ENCODE measurements at regions not wholly inside any gene's neighbourhood (a gene's known extent, or its start where the extent isn't known, plus 50 kb on each side); places are given as distances from the start of the nearest gene placed in this dataset.

DNA sequence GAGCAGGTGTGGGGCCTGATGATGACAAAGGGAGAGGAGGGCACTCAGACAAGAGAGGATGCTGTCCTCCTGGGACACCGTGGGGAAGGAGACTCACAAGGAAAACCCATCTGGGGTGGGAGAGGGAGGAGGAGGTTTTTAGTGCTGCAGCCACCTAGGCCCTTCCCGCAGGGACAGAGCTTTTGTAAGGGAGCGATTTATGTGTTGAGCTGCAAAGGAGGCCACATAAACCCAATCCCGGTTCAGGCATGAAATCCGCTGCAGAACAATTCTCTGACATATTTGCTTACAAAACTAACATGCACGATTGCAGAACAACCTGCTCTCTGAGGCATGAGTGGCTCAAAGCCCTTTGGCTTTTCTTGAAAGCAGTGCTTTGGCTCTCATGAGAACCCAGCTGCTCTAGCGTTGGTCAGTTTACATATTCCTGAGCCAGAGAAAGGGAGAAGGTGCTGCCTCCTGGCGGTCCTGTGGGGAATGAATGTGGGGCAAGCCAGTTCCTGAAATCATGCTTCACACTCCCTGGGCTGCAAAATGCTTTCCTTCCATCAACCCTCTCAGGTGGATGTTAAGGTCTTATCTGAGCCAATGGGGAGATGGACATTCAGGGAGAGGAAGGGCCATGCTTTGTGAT, 122.4 kb upstream of the NLRP1 start:
- TF ChIP-seq, protein P1, sequence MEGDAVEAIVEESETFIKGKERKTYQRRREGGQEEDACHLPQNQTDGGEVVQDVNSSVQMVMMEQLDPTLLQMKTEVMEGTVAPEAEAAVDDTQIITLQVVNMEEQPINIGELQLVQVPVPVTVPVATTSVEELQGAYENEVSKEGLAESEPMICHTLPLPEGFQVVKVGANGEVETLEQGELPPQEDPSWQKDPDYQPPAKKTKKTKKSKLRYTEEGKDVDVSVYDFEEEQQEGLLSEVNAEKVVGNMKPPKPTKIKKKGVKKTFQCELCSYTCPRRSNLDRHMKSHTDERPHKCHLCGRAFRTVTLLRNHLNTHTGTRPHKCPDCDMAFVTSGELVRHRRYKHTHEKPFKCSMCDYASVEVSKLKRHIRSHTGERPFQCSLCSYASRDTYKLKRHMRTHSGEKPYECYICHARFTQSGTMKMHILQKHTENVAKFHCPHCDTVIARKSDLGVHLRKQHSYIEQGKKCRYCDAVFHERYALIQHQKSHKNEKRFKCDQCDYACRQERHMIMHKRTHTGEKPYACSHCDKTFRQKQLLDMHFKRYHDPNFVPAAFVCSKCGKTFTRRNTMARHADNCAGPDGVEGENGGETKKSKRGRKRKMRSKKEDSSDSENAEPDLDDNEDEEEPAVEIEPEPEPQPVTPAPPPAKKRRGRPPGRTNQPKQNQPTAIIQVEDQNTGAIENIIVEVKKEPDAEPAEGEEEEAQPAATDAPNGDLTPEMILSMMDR (IDR thresholded peaks at IDR 0.05; ENCODE audit: extremely low read depth, low read depth, low read length): peak; percentile 93
- Histone ChIP-seq H3K27me3 (ENCODE audit: insufficient read depth, low read length) (peaks cover 14% of the 10 kb centered on the region), H3K79me2 (ENCODE audit: insufficient read depth, low read length) (no peaks in the 10 kb centered on the region), H3K27ac (ENCODE audit: low read depth, low read length) (no peak overlapping the region), H3K9me3 (ENCODE audit: low read depth, low read length) (no peaks in the 10 kb centered on the region), H3K36me3 (ENCODE audit: insufficient read depth, low read length) (no peaks in the 10 kb centered on the region), H4K20me1 (ENCODE audit: insufficient read depth, low read length) (no peaks in the 10 kb centered on the region), H3K4me2 (ENCODE audit: insufficient read depth, low read length) (no peak overlapping the region), H3K4me1 (ENCODE audit: insufficient read depth, low read length) (no peaks in the 10 kb centered on the region), H2AFZ (ENCODE audit: low read length) (no peak overlapping the region), H3K4me3 (ENCODE audit: insufficient read depth, low read length) (no peak overlapping the region)
- peak; percentile 90 for DNase-seq (ENCODE audit: insufficient read length, low spot score, missing footprints)

DNA sequence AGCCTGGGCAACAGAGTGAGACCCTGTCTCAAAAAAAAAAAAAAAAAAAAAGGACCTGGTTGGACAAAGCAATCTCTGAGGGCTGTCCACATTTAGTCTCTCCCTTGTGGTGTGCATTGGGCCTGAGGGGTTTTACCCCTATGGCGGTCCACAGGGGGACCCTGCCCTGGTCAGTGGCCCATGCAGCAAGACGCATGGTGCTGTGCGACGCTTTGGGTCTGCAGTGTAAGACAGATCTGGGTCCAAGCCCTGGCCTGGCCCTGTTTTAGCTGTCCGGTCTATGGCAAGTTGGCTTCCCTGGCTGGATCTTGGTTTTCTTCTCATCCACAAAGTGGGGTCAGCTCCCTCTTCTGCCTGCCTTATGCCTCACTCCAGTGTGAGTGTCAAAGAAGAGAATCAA, 123.2 kb upstream of the NLRP1 start:
- Histone ChIP-seq H3K79me2 (ENCODE audit: insufficient read depth, low read length) (no peaks in the 10 kb centered on the region), H2AFZ (ENCODE audit: low read length) (no peak overlapping the region), H3K9me3 (ENCODE audit: low read depth, low read length) (no peaks in the 10 kb centered on the region), H3K36me3 (ENCODE audit: insufficient read depth, low read length) (no peaks in the 10 kb centered on the region), H4K20me1 (ENCODE audit: insufficient read depth, low read length) (no peaks in the 10 kb centered on the region), H3K27ac (ENCODE audit: low read depth, low read length) (no peak overlapping the region), H3K4me1 (ENCODE audit: insufficient read depth, low read length) (no peaks in the 10 kb centered on the region), H3K4me2 (ENCODE audit: insufficient read depth, low read length) (no peak overlapping the region), H3K27me3 (ENCODE audit: insufficient read depth, low read length) (peaks cover 19% of the 10 kb centered on the region), H3K4me3 (ENCODE audit: insufficient read depth, low read length) (no peak overlapping the region)
- no peak for DNase-seq (ENCODE audit: insufficient read length, low spot score, missing footprints)
- TF ChIP-seq, protein P1 (IDR thresholded peaks at IDR 0.05; ENCODE audit: extremely low read depth, low read depth, low read length): no peak

DNA sequence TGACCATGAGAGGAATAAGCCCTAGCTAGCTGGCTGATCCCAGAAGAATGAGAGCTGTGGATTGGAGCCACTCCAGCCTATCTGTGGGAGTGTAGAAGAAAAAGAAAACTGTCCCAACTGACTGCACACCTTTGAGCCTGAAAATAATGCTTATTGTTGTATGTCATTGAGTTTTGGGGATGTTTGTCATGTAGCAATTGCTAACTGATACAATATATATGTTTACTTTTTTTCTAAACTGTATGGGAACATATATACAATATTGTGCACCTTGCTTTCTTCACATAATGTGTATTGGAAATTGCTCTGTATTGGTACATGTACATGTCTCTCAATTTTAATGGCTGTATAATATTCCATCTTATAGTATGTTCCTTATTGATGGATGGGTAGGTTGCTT, 124.0 kb upstream of the NLRP1 start:
- Histone ChIP-seq H3K27ac (ENCODE audit: low read depth, low read length) (no peak overlapping the region), H2AFZ (ENCODE audit: low read length) (no peak overlapping the region), H3K79me2 (ENCODE audit: insufficient read depth, low read length) (no peaks in the 10 kb centered on the region), H3K4me1 (ENCODE audit: insufficient read depth, low read length) (no peaks in the 10 kb centered on the region), H3K9me3 (ENCODE audit: low read depth, low read length) (no peaks in the 10 kb centered on the region), H3K36me3 (ENCODE audit: insufficient read depth, low read length) (no peaks in the 10 kb centered on the region), H3K4me2 (ENCODE audit: insufficient read depth, low read length) (no peak overlapping the region), H3K27me3 (ENCODE audit: insufficient read depth, low read length) (peaks cover 27% of the 10 kb centered on the region), H4K20me1 (ENCODE audit: insufficient read depth, low read length) (no peaks in the 10 kb centered on the region), H3K4me3 (ENCODE audit: insufficient read depth, low read length) (no peak overlapping the region)
- no peak for DNase-seq (ENCODE audit: insufficient read length, low spot score, missing footprints)
- TF ChIP-seq, protein P1 (IDR thresholded peaks at IDR 0.05; ENCODE audit: extremely low read depth, low read depth, low read length): no peak

DNA sequence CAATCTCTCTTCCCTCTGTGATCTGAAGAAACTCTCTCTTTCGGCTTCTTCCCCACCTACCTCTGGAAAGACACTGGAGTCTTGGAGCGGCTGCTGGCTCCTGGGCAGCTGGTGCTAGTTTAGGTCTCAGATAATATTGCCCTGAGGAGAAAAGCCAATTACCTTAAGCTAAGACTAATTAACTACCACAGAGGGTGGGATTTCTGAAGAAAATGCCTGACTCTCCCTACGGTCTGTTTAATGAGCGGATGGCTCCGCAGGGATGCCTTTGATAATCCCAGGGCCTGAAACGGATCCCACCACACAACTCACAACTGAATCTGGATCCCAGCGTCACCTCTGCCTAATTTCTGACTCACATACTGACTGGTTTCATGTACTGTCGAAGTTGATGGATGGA, 127.0 kb upstream of the NLRP1 start:
- Histone ChIP-seq H3K9me3 (ENCODE audit: low read depth, low read length) (no peaks in the 10 kb centered on the region), H3K4me3 (ENCODE audit: insufficient read depth, low read length) (no peak overlapping the region), H3K4me2 (ENCODE audit: insufficient read depth, low read length) (no peak overlapping the region), H4K20me1 (ENCODE audit: insufficient read depth, low read length) (no peaks in the 10 kb centered on the region), H3K27ac (ENCODE audit: low read depth, low read length) (no peak overlapping the region), H3K36me3 (ENCODE audit: insufficient read depth, low read length) (no peaks in the 10 kb centered on the region), H3K27me3 (ENCODE audit: insufficient read depth, low read length) (peaks cover 29% of the 10 kb centered on the region), H2AFZ (ENCODE audit: low read length) (no peak overlapping the region), H3K4me1 (ENCODE audit: insufficient read depth, low read length) (no peaks in the 10 kb centered on the region), H3K79me2 (ENCODE audit: insufficient read depth, low read length) (no peaks in the 10 kb centered on the region)
- TF ChIP-seq, protein P1 (IDR thresholded peaks at IDR 0.05; ENCODE audit: extremely low read depth, low read depth, low read length): no peak
- no peak for DNase-seq (ENCODE audit: insufficient read length, low spot score, missing footprints)

Data from osteoblast (primary cell).